Stimulated activated naive CD8-positive, alpha-beta T cell treated with anti-CD3 and anti-CD28 coated beads, Interleukin-15, Interleukin-2, amounts not matched to agents 100 ng/mL and 50 ng/mL, for 24 hours (primary cell): ENCODE measurements at regions not wholly inside any gene's neighbourhood (a gene's known extent, or its start where the extent isn't known, plus 50 kb on each side); places are given as distances from the start of the nearest gene placed in this dataset.

ENCODE experiments used
- H3K27ac Mint-ChIP-seq: one replicate; pipeline ENCODE4 v1.8.0; 2021; ENCODE audit warnings: mild to moderate bottlenecking, mixed read lengths
- H3K27me3 Mint-ChIP-seq: one replicate; pipeline ENCODE4 v1.8.0; 2021; ENCODE audit warnings: mixed read lengths
- H3K36me3 Mint-ChIP-seq: one replicate; pipeline ENCODE4 v1.8.0; 2021; ENCODE audit warnings: low read depth, mixed read lengths
- H3K4me1 Mint-ChIP-seq: one replicate; pipeline ENCODE4 v1.8.0; 2021; ENCODE audit warnings: low read depth, mixed read lengths
- H3K4me3 Mint-ChIP-seq: one replicate; pipeline ENCODE4 v1.8.0; 2021; ENCODE audit warnings: mild to moderate bottlenecking, mixed read lengths
- H3K9me3 Mint-ChIP-seq: one replicate; pipeline ENCODE4 v1.8.0; 2021; ENCODE audit warnings: mixed read lengths

DNA sequence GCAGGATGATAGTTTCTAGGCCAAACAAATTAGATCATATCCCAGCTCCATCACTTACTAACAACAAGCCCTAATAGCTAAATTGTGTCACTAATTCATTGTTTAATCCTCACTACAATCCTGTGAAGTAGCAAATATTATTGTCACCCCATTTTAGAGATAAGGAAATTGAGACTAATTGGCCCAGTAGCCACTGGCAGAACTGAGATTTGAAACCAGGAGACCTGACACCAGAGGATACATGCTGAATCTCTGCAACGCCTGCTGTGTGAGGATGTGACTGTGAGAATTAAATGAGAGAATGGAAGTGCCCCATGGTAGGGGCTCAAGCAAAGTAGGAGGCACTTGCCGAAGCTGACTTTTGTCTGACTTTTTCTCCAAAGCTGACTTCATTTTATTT is 124.3 kb upstream of the CITED2 start:
- no peaks in the 10 kb centered on the region for H3K36me3 Mint-ChIP-seq
- H3K27ac Mint-ChIP-seq: no peak overlapping the region
- no peak overlapping the region for H3K4me3 Mint-ChIP-seq
- no peaks in the 10 kb centered on the region for H3K9me3 Mint-ChIP-seq
- H3K27me3 Mint-ChIP-seq: no peaks in the 10 kb centered on the region
- no peaks in the 10 kb centered on the region for H3K4me1 Mint-ChIP-seq

- Mint-ChIP-seq H3K27ac (no peak overlapping the region), H3K9me3 (no peaks in the 10 kb centered on the region), H3K27me3 (no peaks in the 10 kb centered on the region), H3K4me3 (no peak overlapping the region), H3K36me3 (no peaks in the 10 kb centered on the region), H3K4me1 (no peaks in the 10 kb centered on the region)
These were observed 123.0 kb upstream of the CITED2 start for GRCh38 chr6:139497345-139497961.

DNA sequence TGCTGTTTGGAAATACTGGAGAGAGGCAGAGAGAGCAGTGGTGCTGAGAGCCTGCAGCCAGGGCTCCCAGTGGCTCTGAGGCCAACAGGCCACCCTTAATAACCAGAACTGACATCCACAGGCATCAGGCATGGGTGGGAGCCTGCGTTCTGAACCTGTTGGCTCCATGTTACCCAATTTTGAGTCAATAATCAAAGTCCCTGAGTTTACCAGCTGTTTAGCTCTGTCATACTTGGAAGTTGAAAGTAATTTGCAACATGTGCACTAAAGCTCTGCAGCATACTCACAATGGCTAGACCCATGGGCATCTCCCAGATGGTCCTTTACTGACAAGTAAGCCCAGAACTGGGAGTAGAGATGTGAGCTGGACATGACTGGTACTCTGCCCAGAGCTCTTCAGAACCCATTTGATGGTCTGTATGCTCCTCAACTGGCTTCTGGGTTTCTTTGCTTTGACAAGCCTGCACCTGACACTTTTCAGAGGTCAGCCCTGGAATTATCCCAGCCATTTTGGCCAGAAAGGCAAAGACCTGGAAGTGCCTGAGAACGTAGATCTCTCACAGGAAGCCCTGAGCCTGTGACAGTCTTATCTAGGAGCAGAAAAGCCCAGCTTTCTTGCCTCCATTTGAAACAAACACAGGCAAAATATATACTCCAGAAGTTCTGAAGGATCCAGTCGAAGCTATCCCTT is 122.4 kb upstream of the CITED2 start:
- H3K36me3 Mint-ChIP-seq: no peaks in the 10 kb centered on the region
- no peaks in the 10 kb centered on the region for H3K4me1 Mint-ChIP-seq
- H3K4me3 Mint-ChIP-seq: no peak overlapping the region
- H3K27me3 Mint-ChIP-seq: no peaks in the 10 kb centered on the region
- H3K9me3 Mint-ChIP-seq: no peaks in the 10 kb centered on the region
- H3K27ac Mint-ChIP-seq: no peak overlapping the region

DNA sequence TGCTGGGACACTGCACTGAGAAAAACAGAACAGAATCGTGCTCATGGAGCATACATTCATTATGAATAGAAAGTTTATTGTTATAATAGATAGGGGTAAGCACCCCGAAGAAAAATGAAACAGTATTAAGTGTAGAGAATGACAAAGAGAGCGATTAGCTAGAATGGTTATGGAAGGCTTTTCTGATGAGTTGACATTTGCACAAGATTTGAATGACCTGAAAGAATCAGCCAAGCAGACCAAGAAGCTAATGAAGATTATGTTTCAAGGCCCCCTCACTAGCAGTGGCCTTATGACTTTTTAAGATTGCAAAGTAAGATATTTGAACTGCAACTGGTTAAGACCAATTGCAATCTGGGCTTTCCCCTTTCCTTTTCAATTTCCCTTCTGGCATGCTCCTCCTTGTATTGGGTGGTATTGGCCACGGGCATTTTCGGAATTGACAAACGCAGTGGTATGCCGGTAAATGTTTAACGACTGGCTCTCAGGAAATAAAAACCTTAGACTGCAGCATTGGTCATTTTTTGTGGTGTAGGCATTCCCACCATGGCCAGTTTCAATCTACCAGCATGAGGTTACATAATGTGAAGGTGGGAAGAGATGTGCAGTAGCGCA is 120.0 kb upstream of the CITED2 start:
- Mint-ChIP-seq H3K4me3 (no peak overlapping the region), H3K27ac (no peak overlapping the region), H3K36me3 (no peaks in the 10 kb centered on the region), H3K9me3 (no peaks in the 10 kb centered on the region), H3K27me3 (no peaks in the 10 kb centered on the region), H3K4me1 (peaks cover 5% of the 10 kb centered on the region)

DNA sequence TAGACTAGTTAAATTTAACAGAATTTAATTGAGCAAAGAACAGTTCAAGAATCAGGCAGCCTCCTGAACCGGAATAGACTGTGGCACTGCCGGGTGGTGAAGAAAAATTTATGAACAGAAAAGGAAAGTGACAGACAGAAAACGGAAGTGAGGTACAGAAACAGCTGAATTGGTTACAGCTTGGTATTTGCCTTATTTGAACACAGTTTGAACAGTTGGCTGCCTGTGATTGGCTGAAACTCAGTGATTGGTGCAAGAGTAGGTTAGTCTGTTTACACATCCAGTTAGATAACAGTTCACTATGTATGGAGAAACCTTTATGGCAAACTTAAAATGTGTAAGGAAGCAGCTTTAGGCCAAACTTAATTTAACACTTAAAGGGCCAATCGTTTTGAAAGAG is 116.0 kb upstream of the CITED2 start:
- no peak overlapping the region for H3K27ac Mint-ChIP-seq
- no peaks in the 10 kb centered on the region for H3K36me3 Mint-ChIP-seq
- H3K4me3 Mint-ChIP-seq: no peak overlapping the region
- no peaks in the 10 kb centered on the region for H3K9me3 Mint-ChIP-seq
- H3K27me3 Mint-ChIP-seq: no peaks in the 10 kb centered on the region
- peaks cover 5% of the 10 kb centered on the region for H3K4me1 Mint-ChIP-seq

DNA sequence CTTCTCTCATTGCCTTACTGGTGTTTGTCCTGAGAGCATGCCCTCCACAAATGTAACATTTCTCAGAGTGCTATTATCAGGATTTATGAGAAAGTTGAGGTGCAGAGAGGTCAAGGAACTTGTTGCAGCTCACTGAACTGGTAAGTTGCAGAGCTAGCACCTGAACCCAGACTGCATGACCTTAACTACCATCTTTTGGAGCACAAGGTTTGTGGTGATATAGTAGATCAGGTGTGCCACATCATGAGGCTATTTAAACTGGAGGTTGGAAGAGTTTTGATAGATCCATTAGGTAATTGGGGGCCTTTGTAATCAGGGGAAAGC is 112.0 kb upstream of the CITED2 start:
- Mint-ChIP-seq H3K36me3 (no peaks in the 10 kb centered on the region), H3K27ac (no peak overlapping the region), H3K4me1 (peaks cover 5% of the 10 kb centered on the region), H3K27me3 (no peaks in the 10 kb centered on the region), H3K4me3 (no peak overlapping the region), H3K9me3 (no peaks in the 10 kb centered on the region)

GRCh38 chr6:139485742-139486475 is 111.5 kb upstream of the CITED2 start:
- H3K27me3 Mint-ChIP-seq: no peaks in the 10 kb centered on the region
- H3K4me3 Mint-ChIP-seq: no peak overlapping the region
- H3K36me3 Mint-ChIP-seq: no peaks in the 10 kb centered on the region
- peaks cover 5% of the 10 kb centered on the region for H3K4me1 Mint-ChIP-seq
- no peak overlapping the region for H3K27ac Mint-ChIP-seq
- H3K9me3 Mint-ChIP-seq: no peaks in the 10 kb centered on the region

GRCh38 chr6:139485185-139485584 is 110.7 kb upstream of the CITED2 start:
- H3K9me3 Mint-ChIP-seq: no peaks in the 10 kb centered on the region
- H3K36me3 Mint-ChIP-seq: no peaks in the 10 kb centered on the region
- no peaks in the 10 kb centered on the region for H3K27me3 Mint-ChIP-seq
- H3K27ac Mint-ChIP-seq: no peak overlapping the region
- H3K4me3 Mint-ChIP-seq: no peak overlapping the region
- H3K4me1 Mint-ChIP-seq: peaks cover under 1% of the 10 kb centered on the region

- Mint-ChIP-seq H3K9me3 (no peaks in the 10 kb centered on the region), H3K4me1 (no peaks in the 10 kb centered on the region), H3K36me3 (no peaks in the 10 kb centered on the region)
These were observed 108.6 kb upstream of the CITED2 start for GRCh38 chr6:139483079-139483478.

GRCh38 chr6:139482287-139482686 is 107.8 kb upstream of the CITED2 start:
- Mint-ChIP-seq H3K36me3 (no peaks in the 10 kb centered on the region), H3K27me3 (peaks cover 4% of the 10 kb centered on the region), H3K4me3 (no peak overlapping the region), H3K27ac (no peak overlapping the region), H3K4me1 (no peaks in the 10 kb centered on the region), H3K9me3 (no peaks in the 10 kb centered on the region)

More at GRCh38 chr6:139483079-139483478, 108.6 kb upstream of the CITED2 start:
- Mint-ChIP-seq H3K27me3 (peaks cover 4% of the 10 kb centered on the region), H3K27ac (no peak overlapping the region), H3K4me3 (no peak overlapping the region)

DNA sequence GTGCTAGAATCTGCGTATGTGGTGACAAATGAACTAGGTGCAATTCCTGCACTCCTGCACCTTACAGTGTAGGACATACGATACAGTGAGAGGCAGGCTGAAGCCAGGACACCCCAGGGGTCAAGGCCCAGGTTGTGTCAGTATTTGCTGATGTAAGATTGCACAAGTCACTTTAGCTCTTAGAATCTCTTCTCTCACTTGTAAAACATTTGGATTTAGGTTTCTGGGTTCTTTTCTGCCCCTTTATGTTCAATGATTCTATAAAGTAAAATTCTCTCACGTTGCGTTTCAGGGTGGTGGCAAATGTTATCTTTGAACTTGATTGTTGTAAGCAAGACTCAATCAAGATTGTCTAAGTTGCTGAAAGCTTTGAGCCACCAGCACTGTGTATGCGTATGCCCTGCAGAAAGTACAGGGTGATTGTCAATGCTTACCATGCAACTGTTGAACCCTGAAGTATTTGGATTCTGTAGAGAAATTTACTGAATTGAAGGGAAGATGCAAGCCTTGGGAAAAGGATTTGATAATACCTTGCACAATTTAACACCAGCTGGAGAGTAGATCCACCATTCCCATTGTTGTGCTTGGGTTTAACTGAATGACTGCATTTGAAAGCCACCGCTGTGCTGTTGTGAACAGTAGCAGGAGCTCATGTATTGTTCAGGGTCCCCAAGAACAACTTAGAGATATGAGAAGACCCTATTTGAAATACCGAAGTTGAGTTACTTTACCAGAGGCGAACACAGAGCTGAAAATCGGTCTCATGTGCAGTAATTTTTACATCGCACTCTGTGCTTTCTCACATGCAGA is 106.1 kb upstream of the CITED2 start:
- peaks cover 4% of the 10 kb centered on the region for H3K27me3 Mint-ChIP-seq

GRCh38 chr6:139479433-139480222 is 105.2 kb upstream of the CITED2 start:
- no peak overlapping the region for H3K27ac Mint-ChIP-seq
- H3K36me3 Mint-ChIP-seq: no peaks in the 10 kb centered on the region
- no peaks in the 10 kb centered on the region for H3K4me1 Mint-ChIP-seq
- peaks cover 4% of the 10 kb centered on the region for H3K27me3 Mint-ChIP-seq
- H3K4me3 Mint-ChIP-seq: no peak overlapping the region
- no peaks in the 10 kb centered on the region for H3K9me3 Mint-ChIP-seq

More for the DNA sequence above, 106.1 kb upstream of the CITED2 start:
- Mint-ChIP-seq H3K36me3 (no peaks in the 10 kb centered on the region), H3K4me3 (no peak overlapping the region), H3K27ac (no peak overlapping the region), H3K4me1 (no peaks in the 10 kb centered on the region), H3K9me3 (no peaks in the 10 kb centered on the region)

DNA sequence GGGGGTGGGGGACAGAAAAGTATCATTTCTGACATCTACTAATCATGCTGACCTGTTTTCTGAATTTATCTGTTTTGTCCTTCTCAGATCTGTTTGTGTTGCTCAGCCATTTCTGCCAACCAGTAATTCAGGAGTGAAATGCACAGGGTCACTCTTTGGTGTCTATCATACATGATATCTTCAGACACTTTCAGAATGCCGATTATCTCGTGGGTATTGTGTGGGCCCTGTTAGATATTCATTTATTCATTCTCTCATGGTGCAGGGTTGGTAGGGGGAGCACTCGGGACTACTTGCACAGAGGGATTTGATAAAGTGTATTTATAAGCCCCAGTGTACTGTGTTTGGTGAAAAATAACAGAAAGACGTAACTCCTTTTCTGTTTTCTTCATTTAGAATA is 101.2 kb upstream of the CITED2 start:
- Mint-ChIP-seq H3K4me3 (no peak overlapping the region), H3K9me3 (no peaks in the 10 kb centered on the region), H3K36me3 (no peaks in the 10 kb centered on the region), H3K27me3 (peaks cover 4% of the 10 kb centered on the region), H3K27ac (no peak overlapping the region), H3K4me1 (no peaks in the 10 kb centered on the region)

DNA sequence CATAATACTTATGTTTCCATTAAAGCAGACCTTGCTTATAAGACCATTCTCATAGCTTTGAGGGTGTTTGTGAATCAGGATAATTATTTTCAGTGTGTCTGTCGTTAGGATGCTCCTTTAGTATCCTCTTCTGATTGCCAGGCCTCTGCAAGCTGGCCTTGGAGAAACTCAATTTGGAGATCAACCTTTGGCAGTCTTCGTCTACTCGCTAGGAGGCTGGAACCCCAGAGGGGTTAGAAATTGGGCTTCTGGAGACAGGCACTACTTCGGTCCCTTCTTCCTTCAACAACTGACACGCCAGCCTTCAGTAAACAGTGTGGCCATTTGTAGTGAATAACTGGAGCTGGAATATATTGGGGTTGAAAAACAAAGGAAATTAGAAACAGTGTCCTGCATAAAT is 100.8 kb upstream of the CITED2 start:
- Mint-ChIP-seq H3K9me3 (no peaks in the 10 kb centered on the region), H3K36me3 (no peaks in the 10 kb centered on the region), H3K4me1 (no peaks in the 10 kb centered on the region), H3K27me3 (peaks cover 4% of the 10 kb centered on the region), H3K4me3 (no peak overlapping the region), H3K27ac (no peak overlapping the region)
